ENCODE measurements at regions not wholly inside any gene's neighbourhood (a gene's known extent, or its start where the extent isn't known, plus 50 kb on each side); places are given as distances from the start of the nearest gene placed in this dataset.

- TF ChIP-seq CTCF (IDR thresholded peaks at IDR 0.05): no peak
- TF ChIP-seq POLR2AphosphoS5 (IDR thresholded peaks at IDR 0.05; ENCODE audit: insufficient read depth in 1 of 2, low read depth in 1 of 2): no peak
Measured at GRCh38 chr17:14942526-14943190, 322.5 kb downstream of the PMP22 start.
